Stimulated activated CD8-positive, alpha-beta memory T cell treated with anti-CD3 and anti-CD28 coated beads, Interleukin-12 subunit alpha, Interleukin-12 subunit beta, amount 100 ng/mL, for 1 hour (primary cell): ENCODE measurements at regions not wholly inside any gene's neighbourhood (a gene's known extent, or its start where the extent isn't known, plus 50 kb on each side); places are given as distances from the start of the nearest gene placed in this dataset.

ENCODE experiments used
- DNase-seq: peaks from one replicate; pipeline ENCODE4 v3.0.0-alpha.2; 2020; ENCODE audit warnings: low read depth

DNA sequence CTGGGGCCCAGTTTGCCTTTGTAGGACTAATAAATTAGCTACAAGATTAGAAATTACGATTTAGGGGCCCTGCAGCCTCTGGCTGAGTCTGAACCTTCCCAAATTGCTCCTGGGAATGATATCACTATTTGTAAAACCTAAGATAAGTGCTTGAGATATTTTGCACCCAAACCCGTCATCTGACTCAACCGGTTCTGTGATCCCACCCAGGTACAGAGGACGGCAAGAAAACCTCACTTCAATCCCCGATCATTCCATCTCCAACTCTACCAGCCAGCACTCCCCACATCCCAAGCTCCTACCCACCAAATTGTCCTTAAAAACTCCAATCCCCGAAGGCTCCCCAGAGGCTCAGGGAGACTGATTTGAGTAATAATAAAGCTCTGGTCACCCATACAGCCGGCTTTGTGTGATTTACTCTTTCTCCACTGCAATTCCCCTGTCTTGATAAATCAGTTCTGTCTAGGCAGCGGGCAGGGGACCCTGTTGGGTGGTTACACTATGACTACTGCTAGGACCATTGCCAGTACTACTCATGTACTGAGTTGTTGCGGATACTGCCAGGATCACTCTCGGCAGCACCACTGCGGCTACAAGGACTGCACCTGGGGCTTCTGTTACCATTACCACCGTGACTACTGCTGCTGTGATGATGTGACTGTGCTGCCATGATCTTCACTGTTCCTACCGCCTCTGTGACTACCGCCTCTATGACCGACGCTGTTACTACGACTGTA lies 73.1 kb downstream of the IRF8 start:
- DNase-seq = no peak

DNA sequence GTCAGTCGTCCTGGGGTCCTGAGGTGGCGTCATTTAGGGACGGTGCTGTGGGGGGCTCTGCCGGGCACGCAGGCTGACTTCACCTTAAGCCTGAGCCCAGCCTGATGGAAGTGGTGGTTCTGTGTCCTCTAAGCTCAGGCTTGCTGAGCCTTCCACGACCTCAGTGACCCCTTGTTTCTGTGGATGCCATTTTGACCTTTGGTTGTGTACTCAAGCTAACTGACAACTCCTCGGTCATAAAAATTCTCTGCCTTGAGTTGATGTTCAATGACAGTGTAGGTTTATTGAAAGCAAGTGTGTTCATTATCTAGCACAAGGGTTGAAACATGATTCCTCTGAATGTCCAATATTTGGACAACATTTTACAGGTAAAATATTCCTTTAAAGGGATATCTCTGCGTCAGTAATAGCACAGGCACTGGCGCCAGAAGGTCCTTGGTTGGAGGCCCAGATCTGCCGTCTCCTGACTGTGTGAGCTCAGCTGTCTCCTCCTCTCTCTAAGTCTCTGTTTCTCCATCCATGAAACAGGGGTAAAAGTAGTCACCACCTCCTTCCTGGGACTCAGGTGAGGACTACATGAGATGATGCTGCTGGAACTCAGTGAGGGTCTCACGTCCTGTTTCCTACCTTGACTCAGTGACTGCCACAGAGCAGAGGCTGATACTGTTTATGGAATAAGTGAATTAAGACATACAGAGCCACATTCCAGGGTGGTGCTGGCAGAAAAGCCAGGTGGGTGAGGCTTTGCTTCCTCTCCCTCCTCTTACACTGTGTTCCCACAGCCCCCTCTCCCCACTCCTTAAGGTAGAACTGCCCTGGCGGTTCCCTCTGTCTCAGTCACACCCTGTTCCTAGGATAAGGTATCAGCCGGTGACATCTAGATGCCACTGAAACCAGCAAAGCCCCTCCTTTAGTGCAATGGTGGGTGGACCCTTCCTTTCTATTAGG lies 75.7 kb downstream of the IRF8 start:
- DNase-seq = no peak

- no peak for DNase-seq
These were observed 76.6 kb downstream of the IRF8 start for GRCh38 chr16:85975451-85975981.

GRCh38 chr16:85978291-85978775 lies 79.4 kb downstream of the IRF8 start:
- no peak for DNase-seq

GRCh38 chr16:85978976-85979375 lies 80.0 kb downstream of the IRF8 start:
- DNase-seq = no peak

- no peak for DNase-seq
These were observed 80.6 kb downstream of the IRF8 start for GRCh38 chr16:85979605-85980004.

DNA sequence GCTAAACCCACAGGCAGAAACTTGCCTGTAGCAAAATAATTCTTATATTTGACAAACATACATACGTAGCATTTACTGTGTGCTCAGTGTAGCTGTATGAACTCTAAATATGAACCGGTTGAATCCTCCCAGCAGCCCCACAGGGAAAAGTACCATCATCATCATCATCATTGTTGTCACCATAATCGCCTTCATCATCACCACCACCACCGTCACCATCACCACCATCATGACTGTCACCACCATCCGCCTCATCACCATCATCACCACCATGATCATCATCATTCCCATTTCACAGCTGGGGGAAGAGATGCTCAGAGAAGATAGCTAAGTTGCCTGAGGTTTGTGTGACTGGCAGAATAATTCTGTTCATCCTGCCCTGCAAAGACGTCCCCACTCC lies 81.7 kb downstream of the IRF8 start:
- no peak for DNase-seq

DNA sequence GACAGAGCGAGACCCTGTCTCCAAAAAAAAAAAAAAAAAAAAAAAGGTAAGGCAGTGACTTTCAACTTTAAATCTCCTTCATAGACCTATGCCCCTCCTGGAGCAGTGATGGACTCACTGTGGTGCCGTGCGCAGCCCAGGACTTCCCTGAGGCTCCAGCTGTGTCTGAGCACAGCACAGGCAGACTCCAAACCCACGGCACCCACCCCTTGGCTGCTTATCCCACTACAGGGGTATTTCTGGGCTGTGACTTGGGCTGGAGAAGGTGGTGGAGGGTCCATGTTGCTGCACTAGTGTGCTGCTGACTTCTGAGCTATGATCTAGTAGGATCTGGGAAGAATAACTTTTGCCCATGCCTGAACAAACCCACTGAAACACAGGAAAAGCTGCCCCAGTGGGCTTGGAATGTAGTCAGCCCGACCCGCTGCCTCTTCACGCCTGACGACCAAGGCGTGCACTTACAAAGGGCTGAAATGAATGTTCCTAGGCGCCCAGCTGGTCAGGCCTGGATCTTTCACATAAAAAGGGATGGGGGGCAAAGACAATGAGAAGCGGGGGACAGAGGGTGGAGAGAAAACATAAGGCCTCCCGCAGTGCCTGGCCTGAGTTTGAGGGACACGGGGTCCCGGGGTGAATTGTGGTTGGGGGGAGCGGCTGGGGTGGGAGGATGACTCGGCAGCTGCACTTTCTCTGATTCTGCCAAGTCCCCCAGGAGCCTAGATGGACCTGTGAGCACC lies 83.0 kb downstream of the IRF8 start:
- no peak for DNase-seq

DNA sequence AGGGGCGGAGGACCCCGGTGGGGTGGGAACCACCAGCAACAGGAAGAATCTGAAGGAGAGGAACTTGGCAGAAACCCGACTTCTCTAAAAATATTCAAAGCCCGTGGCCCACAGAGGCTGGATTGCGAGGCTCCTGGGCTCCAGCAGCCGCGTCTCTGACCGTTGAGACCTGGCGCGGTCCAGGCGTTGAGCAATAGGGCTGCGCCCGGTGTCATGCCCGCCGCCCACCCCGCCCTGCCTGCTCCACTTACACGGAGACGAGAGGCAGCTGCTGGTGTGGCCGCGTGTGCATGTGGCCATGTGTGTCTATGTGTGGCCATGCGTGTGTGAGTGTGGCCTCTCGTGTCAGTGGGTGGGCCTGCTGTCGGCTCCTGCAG lies 83.6 kb downstream of the IRF8 start:
- DNase-seq = no peak

GRCh38 chr16:85983064-85983463 lies 84.1 kb downstream of the IRF8 start:
- no peak for DNase-seq

- DNase-seq = no peak
These were observed 84.8 kb downstream of the IRF8 start for GRCh38 chr16:85983606-85984230.

- DNase-seq = no peak
These were observed 85.4 kb downstream of the IRF8 start for GRCh38 chr16:85984231-85984880.

DNA sequence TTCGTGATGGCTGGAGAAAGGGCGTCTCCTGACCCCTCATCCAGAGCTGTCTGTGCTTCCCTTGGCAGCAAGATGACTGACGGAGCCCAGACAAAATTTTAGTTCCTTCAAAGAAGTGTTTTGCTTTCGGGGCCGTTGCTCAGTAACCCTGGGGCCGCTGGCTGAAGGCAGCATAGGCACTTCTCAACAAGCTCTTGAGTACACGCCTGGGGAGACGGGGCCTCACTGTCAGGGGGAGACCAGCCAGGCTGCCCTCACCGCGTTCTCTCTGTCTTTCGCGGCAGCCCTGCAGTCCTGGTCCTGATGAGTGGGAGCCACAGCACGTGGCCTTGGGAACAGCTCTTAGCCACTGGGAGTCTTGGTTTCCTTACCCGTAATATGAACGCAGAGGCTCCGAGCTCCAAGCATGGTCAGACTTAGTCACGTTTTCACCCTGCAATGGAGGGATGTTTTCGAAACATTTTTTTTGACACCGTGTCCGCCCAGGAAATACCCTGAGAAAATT lies 86.0 kb downstream of the IRF8 start:
- DNase-seq = no peak

GRCh38 chr16:85986931-85987749 lies 88.2 kb downstream of the IRF8 start:
- DNase-seq = no peak

- DNase-seq = peak; percentile 30
These were observed 88.8 kb downstream of the IRF8 start for GRCh38 chr16:85987750-85988078.

DNA sequence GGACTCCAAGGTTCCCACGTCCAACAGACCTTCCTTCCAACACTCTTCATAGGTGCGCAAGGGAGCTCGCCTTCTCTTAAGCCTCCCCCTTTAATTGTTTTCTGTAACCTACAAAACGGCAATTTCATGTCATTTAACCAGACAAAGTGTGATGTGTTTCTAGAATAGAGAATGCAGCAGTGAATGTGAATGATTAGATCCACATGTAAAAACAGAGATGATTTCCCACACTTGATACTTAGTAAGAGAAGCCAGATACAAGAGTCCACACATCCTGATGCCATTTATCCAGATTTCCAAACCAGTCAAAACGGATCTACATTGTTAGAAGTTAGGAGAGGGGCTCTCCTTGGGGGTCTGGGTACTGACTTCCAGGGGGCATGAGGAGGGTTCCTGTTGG lies 89.3 kb downstream of the IRF8 start:
- no peak for DNase-seq

DNA sequence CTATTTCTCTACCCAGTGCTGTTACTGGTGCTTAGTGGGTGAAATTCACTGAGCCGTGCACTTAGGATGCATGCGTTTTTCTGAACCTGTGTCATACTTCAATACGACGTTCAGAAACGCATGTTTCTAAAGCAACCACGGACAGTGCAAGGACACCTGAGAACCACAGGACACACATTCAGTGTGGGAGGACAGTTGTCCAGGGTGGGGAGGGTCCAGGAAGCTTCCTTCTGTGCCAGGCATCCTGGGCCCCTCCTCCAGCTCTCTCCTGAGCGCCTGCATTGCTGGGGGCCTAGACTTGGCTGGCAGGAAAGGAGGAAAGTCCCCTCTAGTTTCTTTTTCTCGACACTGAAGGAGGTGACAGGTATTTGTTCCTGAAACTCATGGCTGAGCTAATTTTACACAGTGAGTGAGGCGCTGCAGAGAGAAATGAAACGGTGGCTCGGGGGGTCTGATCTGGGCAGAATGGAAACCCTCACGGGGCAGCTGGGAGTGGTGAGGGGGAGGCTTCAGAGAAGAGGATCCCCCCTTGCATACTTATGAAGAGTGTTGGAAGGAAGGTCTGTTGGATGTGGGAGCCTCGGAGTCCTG lies 89.9 kb downstream of the IRF8 start:
- DNase-seq = no peak

GRCh38 chr16:85989376-85989775 lies 90.4 kb downstream of the IRF8 start:
- DNase-seq = no peak

DNA sequence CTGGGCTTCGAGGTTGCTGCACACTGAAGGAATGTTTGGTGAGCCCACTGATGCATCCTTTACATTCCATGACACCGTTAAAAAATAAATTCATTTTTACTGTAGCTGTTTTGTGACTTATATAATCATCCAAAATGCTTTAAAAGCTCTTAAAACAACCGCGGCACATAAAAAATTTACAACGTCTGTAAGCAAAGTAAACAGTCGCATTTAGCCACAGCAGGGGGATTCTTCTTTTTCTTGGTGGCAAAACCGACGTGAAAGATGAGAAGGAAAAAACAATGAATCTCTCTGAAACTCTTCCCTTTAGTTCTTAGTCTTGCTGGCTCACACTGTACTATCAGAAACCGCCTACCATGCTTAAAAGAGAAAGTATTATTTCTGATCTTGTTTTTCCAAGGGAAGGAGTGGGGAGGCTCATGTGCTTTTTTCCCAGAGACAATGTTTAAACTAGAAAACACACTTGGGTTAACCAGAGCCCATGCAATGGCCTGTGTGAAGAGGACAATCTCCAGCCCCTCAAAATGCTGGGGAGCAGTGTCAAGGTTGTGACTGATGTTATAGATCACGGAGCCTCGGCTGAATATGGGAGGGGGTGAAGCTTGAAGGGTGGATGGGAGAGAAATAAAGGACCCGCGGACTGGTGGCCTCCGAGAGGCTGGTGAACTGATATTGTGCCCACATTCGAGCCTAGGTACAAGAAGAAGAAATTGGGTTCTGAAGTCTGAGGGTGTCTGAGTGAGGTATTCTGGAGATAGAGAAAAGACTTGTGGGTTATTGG lies 91.1 kb downstream of the IRF8 start:
- no peak for DNase-seq
